ENCODE measurements at regions not wholly inside any gene's neighbourhood (a gene's known extent, or its start where the extent isn't known, plus 50 kb on each side); places are given as distances from the start of the nearest gene placed in this dataset.
A peak's percentile ranks its signal among the peaks of the same experiment; 100 is the strongest.

DNA sequence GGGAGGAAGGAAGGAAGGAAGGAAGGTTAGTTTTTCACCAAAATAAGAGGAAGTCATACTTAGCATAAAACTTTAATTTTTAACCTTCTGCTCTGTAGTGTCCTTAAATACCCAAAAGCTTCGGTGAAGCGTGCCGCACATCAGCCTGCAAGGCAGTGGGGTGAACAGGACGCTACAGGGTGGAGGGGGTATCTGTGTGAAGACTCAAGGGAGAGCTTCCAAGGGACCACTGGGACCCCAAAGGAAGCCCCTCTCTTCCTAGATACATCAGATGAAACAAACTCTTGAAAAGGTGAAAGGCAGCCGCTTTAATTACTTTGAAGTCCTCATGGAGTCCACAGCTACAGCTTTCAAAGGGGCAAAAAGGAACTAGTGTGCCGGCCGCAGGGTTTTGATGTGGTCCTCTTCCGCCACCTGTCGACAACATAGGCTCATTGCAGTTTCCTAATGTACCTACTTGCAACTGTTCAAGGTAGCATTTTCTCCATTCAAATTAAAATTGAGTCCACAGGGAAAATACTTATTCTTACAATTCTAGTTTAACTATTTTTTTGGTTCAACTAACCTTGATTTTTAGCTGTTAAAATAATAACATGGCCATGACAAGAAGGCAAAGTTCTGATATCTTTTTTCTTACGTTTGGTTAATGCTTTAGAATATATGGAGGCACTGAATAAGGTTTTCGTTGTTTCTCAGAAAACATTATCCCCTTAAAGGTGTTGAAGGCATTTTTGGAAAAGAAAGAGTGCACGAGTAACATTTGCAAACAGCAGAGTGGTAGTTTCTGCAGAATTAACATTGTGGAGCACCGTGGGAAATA, 135.0 kb upstream of the RIPOR2 start:
- peak; percentile 51 for DNase-seq

DNA sequence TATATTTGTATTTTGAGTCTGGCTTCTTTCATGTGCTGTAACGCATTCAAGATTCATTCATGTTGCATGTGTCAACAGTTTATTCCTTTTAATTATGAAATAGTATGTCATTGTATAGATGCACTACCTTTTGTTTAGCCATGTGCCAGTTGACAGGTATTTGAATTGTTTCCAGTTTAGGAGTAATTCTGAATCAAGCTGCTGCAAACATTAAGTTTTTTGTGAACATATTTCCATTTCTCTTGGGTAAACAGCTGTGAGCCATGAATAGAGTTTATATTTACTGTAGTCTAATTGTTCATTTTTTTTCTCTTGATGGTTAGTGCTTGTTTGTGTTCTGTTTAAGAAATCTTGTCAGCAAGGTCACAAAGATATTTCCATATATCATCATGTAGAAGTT, 142.4 kb upstream of the RIPOR2 start:
- no peak for DNase-seq

DNA sequence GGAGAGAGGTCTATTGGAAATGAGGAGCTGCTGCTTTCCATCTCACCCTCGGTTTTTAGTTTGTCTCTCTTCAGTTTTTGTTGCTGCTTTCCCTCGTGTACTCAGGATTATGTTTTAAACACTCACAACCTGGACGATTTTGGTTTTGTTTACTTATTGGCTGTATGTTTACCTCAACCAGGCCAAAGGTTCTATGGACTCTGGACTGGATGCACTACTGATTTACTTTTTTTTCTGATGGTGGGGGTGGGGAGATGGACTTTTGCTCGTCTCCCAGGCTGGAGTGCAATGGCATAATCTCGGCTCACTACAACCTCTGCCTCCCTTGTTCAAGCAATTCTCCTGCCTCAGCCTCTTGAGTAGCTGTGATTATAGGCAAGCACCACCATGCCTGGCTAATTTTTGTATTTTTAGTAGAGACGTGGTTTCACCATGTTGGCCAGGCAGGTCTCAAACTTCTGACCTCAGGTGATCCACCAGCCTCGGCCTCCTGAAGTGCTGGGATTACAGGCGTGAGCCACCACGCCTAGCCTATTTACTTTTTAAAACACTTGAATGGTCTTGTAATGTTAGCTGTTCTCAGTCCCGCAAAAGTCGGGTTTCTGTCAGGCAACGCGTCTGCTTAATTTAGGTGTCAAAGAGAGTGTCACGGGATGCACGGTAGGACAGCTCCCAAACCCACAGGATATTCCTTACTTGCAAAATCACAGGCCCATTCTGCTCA, 148.2 kb upstream of the RIPOR2 start:
- DNase-seq = no peak

DNA sequence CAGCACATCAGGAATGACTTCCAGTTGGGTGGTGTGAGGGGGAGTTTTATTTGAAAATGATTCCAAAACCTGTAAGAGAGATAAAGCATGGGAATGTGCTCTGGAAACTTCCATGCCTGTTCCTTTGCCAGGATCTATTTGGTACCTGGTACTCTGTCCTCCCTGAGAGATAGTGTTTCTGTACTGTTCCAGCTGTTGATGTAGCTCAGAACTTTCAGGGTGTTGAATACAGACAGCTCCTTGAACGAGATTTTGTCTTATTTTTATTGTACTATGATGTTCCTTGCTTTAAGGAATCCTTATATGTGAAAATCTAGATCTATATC, 148.7 kb upstream of the RIPOR2 start:
- no peak for DNase-seq

DNA sequence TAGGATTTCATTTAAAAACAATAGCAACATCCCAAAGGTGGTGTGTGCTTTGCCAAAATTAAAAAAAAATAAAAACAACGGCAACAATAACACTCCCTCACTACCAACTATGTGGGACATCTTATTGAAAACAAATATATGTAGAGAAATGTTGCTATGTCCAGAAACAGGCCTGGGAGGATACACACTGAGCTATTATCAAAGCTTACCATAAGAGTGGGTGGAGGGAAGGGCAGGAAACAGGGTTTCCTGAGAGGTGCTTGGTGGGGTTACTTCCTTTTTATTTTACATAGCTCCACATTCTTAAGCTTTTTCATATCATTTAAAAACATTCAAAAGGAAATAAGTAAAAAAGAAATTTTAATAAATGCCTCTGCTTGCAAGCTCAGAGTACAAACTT, 150.0 kb upstream of the RIPOR2 start:
- no peak for DNase-seq

DNA sequence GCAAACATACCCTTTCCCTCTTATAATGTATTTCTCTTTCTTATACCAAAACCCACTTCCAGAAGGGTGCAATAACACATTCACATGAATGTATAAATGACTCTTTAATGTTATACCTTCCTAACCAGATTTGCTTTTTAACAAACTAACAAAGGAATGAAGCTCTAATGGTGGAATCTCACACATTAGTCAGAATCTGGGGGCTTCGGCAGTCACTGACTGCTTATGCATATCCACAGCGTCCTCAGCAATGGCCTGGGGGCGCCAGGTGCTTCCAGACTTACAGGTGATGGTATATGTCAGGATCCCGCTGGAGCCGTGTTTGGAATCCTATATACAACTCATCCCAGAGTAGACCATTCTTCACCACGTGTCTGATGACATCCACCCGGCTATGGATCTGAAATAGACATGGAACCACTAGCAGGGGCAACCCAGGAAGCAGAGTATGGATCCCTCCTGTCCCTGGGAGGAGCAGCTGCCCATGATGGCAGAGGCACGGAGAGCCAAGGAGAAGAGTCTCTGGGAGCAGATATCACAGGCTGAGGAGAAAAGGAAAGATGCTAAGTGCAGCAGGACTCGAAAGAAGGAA, 150.8 kb upstream of the RIPOR2 start:
- DNase-seq = no peak

DNA sequence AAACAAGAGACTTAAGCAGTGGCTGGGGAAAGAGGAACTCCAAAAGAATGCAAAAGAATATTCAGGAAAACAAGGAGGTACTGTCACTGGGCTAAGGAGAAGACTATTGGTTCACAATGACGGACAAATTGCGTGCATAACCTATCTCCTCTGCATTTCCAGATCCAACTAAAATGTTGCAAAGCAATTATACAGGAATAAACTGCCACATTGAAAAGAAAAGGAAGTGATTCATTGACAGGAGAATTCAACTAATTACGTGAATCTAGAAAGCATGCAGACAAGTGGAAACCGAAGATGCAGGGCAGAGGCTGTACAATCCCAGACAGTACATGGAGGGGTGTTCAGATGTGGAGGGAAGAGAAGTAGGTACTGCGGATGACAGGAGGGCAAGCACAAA, 152.8 kb upstream of the RIPOR2 start:
- DNase-seq = no peak

DNA sequence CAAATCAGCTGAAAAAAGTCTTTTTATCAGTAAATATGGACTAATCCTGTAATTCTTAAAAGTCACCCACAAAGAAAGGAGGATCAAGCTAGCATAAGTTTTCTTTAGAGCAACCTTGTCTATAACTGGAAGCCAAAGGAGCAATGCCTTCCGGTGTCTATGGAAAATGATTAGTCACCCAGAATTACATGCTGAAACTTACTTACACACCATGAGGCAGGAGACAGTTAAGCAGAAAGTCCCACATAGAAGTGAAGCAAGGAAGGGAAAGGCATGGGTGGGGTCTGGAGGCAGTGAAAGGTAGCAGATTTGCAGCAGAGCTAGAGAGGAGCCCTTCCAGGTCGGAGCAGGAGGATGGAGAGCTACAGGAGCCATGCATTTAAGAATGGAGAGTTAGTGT, 153.7 kb upstream of the RIPOR2 start:
- no peak for DNase-seq

DNA sequence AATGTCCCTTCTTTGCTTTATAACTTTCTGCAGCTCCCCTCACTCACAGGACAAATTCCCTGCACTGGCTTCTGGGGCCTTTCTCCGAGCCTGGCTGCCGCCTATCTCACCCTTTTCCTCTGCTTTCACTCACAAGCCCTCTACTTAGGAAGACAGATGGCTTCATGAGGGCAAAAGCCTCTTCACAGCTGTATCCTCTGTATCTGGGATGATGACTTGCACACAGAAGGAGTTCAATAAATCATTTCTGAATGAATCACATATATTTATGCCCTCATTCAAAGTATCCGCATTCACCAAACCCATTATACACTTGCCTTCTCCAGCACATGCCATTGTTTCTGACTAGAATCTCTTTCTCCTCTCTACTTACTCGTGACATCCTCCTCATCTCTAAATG, 159.0 kb upstream of the RIPOR2 start:
- DNase-seq = no peak

DNA sequence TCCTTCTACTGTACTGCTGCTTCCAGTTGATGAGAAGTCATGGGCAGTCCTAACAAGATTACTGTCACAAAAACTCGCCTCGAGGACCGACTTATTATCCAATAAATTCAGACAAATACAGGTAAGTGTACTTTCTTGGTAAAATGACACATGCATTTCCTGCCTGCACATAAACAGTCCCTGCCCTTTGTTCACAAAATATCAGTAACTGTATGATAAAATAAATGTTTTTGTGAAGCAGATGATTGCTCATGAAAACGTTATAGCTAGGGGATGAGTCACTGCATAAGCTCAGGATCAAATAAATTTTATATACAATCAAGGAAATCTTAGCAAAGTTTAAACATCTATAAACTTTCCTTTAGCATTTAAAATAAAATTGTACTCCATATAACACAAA, 164.5 kb upstream of the RIPOR2 start:
- no peak for DNase-seq

DNA sequence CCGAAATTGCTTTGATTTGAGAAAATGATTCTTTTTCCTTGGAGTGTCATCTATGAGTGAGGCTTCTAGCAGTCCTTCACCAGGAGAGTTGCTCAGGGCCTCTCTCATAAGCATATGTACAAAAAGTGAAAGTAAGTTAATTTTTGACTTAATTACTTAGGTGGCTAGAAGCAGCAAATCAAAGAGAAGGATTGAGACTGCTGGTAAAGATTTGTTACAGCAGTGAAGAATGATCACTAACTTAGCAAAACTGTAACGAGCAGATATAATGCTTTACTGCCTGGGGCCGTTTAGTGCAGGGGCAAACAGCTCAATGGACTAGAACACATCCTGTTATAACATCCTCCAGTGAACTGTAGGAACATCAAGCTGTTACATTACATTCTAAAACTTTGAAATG, 167.8 kb upstream of the RIPOR2 start:
- DNase-seq = no peak

DNA sequence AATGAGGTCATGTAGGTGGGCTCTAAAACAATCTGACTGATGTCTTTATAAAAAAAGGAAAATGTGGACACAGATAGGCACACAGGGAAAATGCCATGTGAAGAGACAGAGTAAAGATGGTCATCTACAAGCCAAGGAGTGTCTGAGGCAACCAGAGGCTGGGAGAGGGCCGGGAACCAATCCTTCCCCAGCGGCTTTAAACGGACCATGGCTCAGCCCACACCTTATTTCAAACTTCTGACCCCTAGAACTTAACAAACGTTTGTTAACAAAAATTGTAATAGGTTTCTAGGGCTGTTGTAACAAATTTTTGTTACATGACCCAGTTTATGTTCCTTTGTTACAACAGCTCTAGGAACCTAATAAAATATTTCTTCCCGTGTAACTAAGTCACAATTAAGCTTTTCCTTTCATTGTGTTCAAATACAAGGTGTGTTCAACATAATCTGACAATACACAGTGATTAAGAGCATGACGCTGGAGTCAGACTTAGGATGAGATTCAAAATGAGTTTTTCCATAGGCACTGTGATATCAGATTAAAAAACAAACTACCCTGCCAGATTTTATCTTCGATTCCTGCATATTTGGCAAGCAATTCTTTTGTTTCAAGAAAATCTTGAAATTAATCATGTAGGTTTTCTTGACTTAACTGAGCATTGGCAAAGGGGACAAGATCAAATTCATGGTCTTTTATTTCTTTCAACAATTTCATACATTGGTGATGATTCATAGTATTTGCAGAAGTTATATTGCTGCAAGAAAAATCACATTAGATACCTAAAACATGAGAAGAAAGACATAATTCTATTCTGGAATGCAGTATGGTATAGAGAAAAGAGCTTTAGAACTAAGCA, 169.5 kb upstream of the RIPOR2 start:
- no peak for DNase-seq

DNA sequence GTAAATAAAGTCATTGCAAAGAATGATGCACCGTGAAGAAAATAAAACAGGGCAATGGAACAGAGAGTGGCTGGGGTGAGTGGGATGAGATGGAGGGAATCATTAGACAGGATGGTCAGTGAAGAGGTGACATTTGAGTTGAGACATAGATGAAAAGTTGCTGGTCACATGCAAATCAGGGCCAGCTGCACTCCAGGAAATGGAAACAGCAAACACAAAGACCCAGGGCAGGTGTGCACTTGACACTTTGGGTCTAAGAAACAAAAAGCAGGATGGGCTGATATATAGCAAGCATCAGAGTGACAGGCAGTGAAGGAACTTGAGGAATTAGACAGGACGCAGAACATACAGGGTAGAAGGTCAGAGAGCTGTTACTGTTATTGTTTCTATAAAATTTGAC, 171.5 kb upstream of the RIPOR2 start:
- no peak for DNase-seq

DNA sequence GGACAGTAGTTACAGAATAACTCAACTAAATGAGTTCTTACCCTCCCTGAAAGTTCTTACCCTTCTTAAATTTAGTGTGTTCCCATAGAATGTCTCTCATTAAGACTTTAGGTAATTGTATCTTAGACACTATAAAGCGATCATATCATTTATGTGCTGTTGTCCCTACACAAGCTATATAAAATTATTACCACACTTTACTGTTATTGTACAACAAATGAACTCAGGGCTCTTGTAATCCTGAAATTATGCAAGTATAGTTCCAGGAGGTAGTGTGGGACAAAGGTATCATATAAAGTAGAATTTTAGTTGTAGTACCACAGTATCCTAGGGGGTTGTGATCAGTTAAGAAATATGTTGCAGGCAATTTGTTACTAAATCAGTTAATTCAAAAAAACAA, 167.4 kb upstream of the CARMIL1 start:
- DNase-seq = no peak

DNA sequence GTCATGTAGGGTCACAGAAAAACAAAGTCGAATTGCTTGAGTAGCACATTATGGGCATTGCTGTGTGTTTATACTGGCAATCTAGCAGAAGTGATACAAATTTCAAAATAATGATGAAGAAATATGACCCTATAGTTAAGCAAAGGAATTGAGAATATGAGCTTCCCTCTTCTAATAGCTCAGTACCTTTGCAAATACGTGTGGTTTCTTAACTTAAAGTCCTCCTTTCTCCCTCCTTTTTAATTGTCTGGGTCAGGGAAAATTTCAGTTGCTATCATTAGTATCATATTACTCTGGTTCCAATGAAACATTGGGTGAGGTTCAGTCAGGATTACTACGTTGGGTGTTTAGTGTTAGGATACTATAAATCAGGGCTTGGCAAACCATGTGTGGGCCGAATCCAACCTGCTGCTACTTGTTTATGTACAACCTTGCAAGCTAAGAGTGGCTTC, 166.8 kb upstream of the CARMIL1 start:
- DNase-seq = no peak

DNA sequence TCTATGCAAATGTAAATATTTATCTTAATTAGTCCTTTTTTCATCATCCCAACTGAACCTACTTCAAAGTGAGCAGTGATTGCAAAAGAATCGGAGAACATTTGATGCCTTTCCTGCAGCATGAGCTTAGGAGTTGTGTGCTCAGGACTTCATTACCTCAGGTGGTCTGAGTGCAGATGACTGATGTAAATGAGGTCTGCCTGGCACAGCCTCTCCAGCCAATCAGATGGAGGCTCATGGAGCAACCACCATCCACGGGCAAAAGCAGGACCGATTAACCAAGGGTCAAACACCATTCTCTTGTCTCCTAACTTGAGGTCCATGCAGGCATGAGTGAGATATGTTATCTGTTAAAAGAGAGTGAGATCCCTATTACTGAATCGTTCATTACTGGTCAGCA, 165.7 kb upstream of the CARMIL1 start:
- DNase-seq = no peak

DNA sequence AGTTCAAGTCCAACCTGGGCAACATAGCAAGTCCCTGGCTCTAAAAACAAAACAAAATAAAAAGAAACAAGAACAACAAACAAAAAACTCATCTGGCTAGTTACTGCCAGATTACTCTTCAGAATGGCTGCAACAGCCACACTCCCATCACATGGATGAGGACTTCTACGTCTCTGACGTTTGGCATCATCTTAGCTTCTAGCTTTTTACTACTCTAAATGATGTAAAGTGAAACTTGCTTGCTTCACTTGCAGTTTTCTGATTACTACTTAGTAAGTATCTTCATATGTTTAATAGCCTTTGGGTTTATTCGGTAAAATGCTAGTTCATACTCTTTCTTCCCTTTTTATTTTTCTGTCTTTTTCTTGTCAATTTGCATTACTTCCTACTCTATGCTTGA, 161.1 kb upstream of the CARMIL1 start:
- no peak for DNase-seq

DNA sequence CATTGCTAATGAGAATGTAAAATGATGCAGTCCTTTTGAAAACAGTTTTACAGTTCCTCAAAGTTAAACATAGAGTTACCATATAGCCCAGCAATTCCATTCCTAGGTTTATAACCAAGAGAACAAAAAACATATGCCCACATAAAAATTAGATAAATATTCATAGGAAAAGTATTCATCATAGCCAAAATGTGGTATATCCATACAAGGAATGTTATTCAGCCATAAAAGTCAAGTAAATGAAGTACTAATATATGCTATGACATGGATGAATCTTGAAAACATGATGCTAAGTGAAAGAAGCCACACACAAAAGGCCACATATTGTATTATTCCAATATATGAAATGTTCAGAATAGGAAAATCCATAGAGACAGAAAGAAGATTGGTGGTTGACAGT, 158.0 kb upstream of the CARMIL1 start:
- no peak for DNase-seq

DNA sequence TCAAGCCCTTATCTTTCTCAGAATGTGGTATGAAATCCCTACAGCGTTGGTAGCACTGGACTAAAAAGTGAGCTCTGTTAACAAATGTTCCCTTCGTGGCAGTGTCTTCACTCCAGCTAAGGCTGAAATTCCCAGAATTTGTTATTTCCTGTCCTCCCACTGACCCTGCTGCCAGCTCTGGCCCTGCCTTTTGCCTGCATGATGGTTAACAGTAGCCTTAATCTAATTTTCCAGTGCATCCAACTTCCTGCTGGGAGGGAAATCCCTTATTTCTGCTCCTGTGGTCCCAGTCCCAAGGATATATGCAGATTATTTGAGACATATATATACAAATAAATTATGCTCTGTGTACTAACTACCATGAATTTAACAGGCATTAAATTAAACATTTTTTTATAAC, 157.2 kb upstream of the CARMIL1 start:
- DNase-seq = no peak

DNA sequence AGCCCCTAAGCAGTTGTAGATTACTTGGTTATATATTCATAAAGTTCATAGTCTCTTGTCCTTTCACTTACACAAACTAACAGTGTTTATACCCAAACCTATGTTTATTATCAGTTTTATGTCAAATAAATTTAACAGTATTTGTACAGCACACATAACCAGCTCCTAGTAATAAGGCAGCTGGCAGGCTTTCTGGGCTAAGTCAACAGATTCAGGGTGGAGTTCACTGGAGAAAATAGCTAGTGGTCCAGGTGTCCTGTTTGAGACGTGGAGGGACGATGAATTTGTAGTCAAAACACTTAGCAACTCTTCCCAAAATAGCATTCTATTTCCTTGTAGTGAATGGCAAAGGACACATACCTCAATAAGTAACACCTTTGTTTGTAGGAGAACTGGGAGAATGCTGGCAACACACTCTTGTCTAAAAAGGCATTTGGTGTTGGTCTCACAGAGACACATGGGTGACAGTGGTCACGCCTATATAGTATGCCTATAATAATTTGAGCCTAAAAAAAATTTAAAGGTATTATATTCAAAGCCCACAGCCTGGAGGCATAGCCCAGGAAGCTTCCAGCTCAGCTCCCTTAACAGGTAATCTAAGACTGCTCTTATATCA, 156.4 kb upstream of the CARMIL1 start:
- peak; percentile 56 for DNase-seq

DNA sequence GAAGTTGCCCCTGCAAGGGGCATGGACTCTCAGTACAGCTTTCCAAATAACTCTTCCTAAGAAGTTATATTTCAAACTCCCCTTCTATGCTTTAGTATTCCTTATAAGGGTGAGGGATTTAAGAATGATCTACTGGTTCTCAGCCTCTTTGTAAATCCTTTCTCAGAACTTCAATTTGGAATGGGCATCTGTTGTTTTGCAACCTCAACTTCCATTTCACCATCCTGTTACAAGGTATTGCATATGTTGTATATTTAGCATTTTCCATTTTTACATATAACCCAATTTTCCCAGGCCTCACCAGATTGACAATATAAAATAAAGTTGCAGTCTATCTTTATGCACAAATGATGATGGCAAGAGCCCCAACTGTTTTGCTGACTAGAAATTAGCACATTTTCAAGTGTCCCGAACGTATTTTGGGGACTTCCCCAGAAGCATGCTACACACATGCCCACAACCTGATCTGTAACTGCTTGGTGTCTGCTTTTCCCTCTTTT, 154.9 kb upstream of the CARMIL1 start:
- no peak for DNase-seq

DNA sequence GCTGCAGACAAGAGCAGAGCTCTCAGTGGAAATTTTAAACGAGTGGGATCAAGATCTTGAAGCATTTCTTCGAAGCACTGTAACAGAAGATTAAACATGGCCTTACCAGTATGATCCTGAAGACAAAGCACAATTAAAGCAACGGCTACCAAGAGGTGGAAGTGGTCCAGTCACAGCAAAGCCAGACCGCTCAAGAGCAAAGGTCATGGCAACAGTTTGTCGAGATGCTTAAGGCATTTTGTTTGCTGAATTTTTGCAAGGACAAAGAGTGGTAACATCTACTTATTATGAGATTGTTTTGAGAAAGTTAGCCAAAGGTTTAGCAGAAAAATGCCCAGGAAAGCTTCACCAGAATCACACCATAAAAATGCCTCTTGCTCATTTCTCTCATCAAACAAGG, 153.4 kb upstream of the CARMIL1 start:
- DNase-seq = no peak

All from NCI-H1092 treated with DMSO at 0.1 percent for 48 hours (cell line).